H9 (cell line): ENCODE measurements at regions not wholly inside any gene's neighbourhood (a gene's known extent, or its start where the extent isn't known, plus 50 kb on each side); places are given as distances from the start of the nearest gene placed in this dataset.

Source experiments
- DNase-seq: peaks from one replicate; pipeline ENCODE4 v3.0.0-alpha.2; 2017
- H2AFZ ChIP-seq: one replicate; pipeline ENCODE4 v1.6.1; 2013; ENCODE audit warnings: mild to moderate bottlenecking, low read length, control low read depth, moderate library complexity
- H2AK5ac ChIP-seq: 2 replicates; pipeline ENCODE4 v1.6.1; 2013; ENCODE audit warnings: low read length, control low read depth, mixed read lengths; ENCODE audit not compliant: insufficient read length
- H2BK120ac ChIP-seq: one replicate; pipeline ENCODE4 v1.6.1; 2013; ENCODE audit warnings: low read depth, mild to moderate bottlenecking, low read length, control low read depth, inconsistent platforms; ENCODE audit not compliant: poor library complexity, severe bottlenecking
- H2BK12ac ChIP-seq: 2 replicates; pipeline ENCODE4 v1.6.1; 2013; ENCODE audit warnings: low read length, control low read depth, mixed read lengths, low read depth; ENCODE audit not compliant: insufficient read length
- H2BK15ac ChIP-seq: 2 replicates; pipeline ENCODE4 v1.6.1; 2013; ENCODE audit warnings: low read depth, low read length, control low read depth
- H2BK20ac ChIP-seq: one replicate; pipeline ENCODE4 v1.6.1; 2013; ENCODE audit warnings: low read depth, mild to moderate bottlenecking, low read length, control low read depth, inconsistent platforms; ENCODE audit not compliant: poor library complexity, severe bottlenecking
- H2BK5ac ChIP-seq: 2 replicates; pipeline ENCODE4 v1.6.1; 2013; ENCODE audit warnings: low read length, control low read depth, mixed read lengths; ENCODE audit not compliant: insufficient read length
- H3K14ac ChIP-seq: 2 replicates; pipeline ENCODE4 v1.6.1; 2013; ENCODE audit warnings: low read length, control low read depth; ENCODE audit not compliant: insufficient read depth
- H3K18ac ChIP-seq: 2 replicates; pipeline ENCODE4 v1.6.1; 2013; ENCODE audit warnings: low read depth, mild to moderate bottlenecking, mixed read lengths, low read length, control low read depth; ENCODE audit not compliant: insufficient read length
- H3K23ac ChIP-seq: 2 replicates; pipeline ENCODE4 v1.6.1; 2013; ENCODE audit warnings: low read length, control low read depth, mixed read lengths, low read depth; ENCODE audit not compliant: insufficient read length
- H3K23me2 ChIP-seq: 2 replicates; pipeline ENCODE4 v1.6.1; 2013; ENCODE audit warnings: low read depth, mild to moderate bottlenecking, mixed read lengths, low read length, control low read depth; ENCODE audit not compliant: insufficient read length, poor library complexity, severe bottlenecking
- H3K27ac ChIP-seq: 2 replicates; pipeline ENCODE4 v1.5.1; 2013; ENCODE audit warnings: low read length, control low read depth, mixed read lengths, low read depth; ENCODE audit not compliant: insufficient read length
- H3K27me3 ChIP-seq: 2 replicates; pipeline ENCODE4 v1.6.1; 2013; ENCODE audit warnings: low read length, control low read depth, inconsistent platforms; ENCODE audit not compliant: insufficient read depth
- H3K4ac ChIP-seq: 2 replicates; pipeline ENCODE4 v1.6.1; 2013; ENCODE audit warnings: low read depth, mild to moderate bottlenecking, control low read depth, inconsistent platforms, low read length, moderate library complexity
- H3K4me1 ChIP-seq: 2 replicates; pipeline ENCODE4 v1.6.1; 2013; ENCODE audit warnings: low read length, control low read depth, inconsistent platforms; ENCODE audit not compliant: insufficient read depth
- H3K4me2 ChIP-seq: 2 replicates; pipeline ENCODE4 v1.6.1; 2013; ENCODE audit warnings: low read length, control low read depth, mixed read lengths; ENCODE audit not compliant: insufficient read length, insufficient read depth
- H3K56ac ChIP-seq: 2 replicates; pipeline ENCODE4 v1.6.1; 2013; ENCODE audit warnings: low read depth, mild to moderate bottlenecking, mixed read lengths, low read length, control low read depth; ENCODE audit not compliant: insufficient read length
- H3K79me1 ChIP-seq: 2 replicates; pipeline ENCODE4 v1.6.1; 2013; ENCODE audit warnings: low read depth, mild to moderate bottlenecking, moderate library complexity, low read length, control low read depth, inconsistent platforms; ENCODE audit not compliant: insufficient read depth, poor library complexity, severe bottlenecking
- H3K79me2 ChIP-seq: 2 replicates; pipeline ENCODE4 v1.6.1; 2013; ENCODE audit warnings: low read length, control low read depth, inconsistent platforms; ENCODE audit not compliant: insufficient read depth
- H3K9ac ChIP-seq: 2 replicates; pipeline ENCODE4 v1.6.1; 2013; ENCODE audit warnings: low read length, control low read depth, mixed read lengths; ENCODE audit not compliant: insufficient read length; ENCODE audit errors: extremely low read depth
- H3K9me3 ChIP-seq: one replicate; pipeline ENCODE4 v1.6.1; 2013; ENCODE audit warnings: low read depth, low read length, inconsistent platforms; ENCODE audit not compliant: control insufficient read depth
- H3T11ph ChIP-seq: one replicate; pipeline ENCODE4 v1.6.1; 2013; ENCODE audit warnings: mild to moderate bottlenecking, low read length, control low read depth, inconsistent platforms
- H4K20me1 ChIP-seq: one replicate; pipeline ENCODE4 v1.6.1; 2013; ENCODE audit not compliant: control insufficient read depth, insufficient read length, insufficient read depth
- H4K5ac ChIP-seq: 2 replicates; pipeline ENCODE4 v1.6.1; 2013; ENCODE audit warnings: low read depth, mild to moderate bottlenecking, mixed read lengths, low read length, control low read depth; ENCODE audit not compliant: insufficient read length
- H4K8ac ChIP-seq: replicated peaks from 2 replicates; pipeline ENCODE4 v1.6.1; 2013; ENCODE audit warnings: low read length, control low read depth, mixed read lengths, low read depth; ENCODE audit not compliant: insufficient read length
- H4K91ac ChIP-seq: 2 replicates; pipeline ENCODE4 v1.6.1; 2013; ENCODE audit warnings: low read depth, mild to moderate bottlenecking, moderate library complexity, mixed read lengths, low read length, control low read depth; ENCODE audit not compliant: insufficient read length
- H3K27ac Mint-ChIP-seq, 3 experiments: 2 replicates in 2 of 3; 3 replicates in 1 of 3; pipeline ENCODE4 v1.8.0; 2020 to 2021; ENCODE audit warnings: mixed read lengths in 3 of 3, mild to moderate bottlenecking in 1 of 3, moderate library complexity in 1 of 3
- H3K27me3 Mint-ChIP-seq: 2 replicates; pipeline ENCODE4 v1.8.0; 2021; ENCODE audit warnings: low read depth, mild to moderate bottlenecking, moderate library complexity, mixed read lengths
- H3K36me3 Mint-ChIP-seq, 3 experiments: 2 replicates in 2 of 3; 3 replicates in 1 of 3; pipeline ENCODE4 v1.8.0; 2020 to 2021; ENCODE audit warnings: low read depth in 3 of 3, mixed read lengths in 3 of 3; ENCODE audit not compliant: insufficient read depth in 1 of 3
- H3K4me1 Mint-ChIP-seq, 2 experiments: 2 replicates each; pipeline ENCODE4 v1.8.0; 2020; ENCODE audit warnings: mixed read lengths in 2 of 2
- H3K4me3 Mint-ChIP-seq, 2 experiments: 2 replicates in 1 of 2; 3 replicates in 1 of 2; pipeline ENCODE4 v1.8.0; 2020 to 2021; ENCODE audit warnings: mild to moderate bottlenecking in 2 of 2, mixed read lengths in 2 of 2, moderate library complexity in 1 of 2
- H3K9me3 Mint-ChIP-seq, 2 experiments: 2 replicates in 1 of 2; 3 replicates in 1 of 2; pipeline ENCODE4 v1.8.0; 2020; ENCODE audit warnings: mild to moderate bottlenecking in 2 of 2, mixed read lengths in 2 of 2, moderate library complexity in 1 of 2
- CTCF ChIP-seq: fragments of 200-600 bp; sonication (generic); conservative IDR thresholded peaks from 3 replicates; pipeline ENCODE4 v1.8.0; 2021; ENCODE audit warnings: antibody characterized with exemption, mild to moderate bottlenecking
- WGBS: extraction: QIAGEN DNeasy Blood & Tissue Kit; methylation state at CpG from one replicate; pipeline ENCODE4 v1.1.7; 2013; ENCODE audit warnings: missing lambda C conversion rate, low lambda C conversion rate, mixed read lengths; ENCODE audit not compliant: insufficient read length; ENCODE audit errors: extremely low coverage; 5-methylcytosine and 5-hydroxymethylcytosine counted together

GRCh38 chr5:98454407-98454806 is 319.1 kb upstream of the RGMB start:
- Histone ChIP-seq H3K23me2 (no peaks in the 10 kb centered on the region), H4K8ac (no peak overlapping the region), H3K18ac (no peak overlapping the region), H3K4me2 (no peak overlapping the region), H3K14ac (no peak overlapping the region), H3K9ac (no peak overlapping the region), H3K23ac (no peak overlapping the region), H3K56ac (no peak overlapping the region), H3K4ac (no peak overlapping the region), H2BK20ac (no peak overlapping the region), H2AFZ (no peak overlapping the region), H3K79me2 (no peaks in the 10 kb centered on the region), H3T11ph (no peak overlapping the region), H4K91ac (no peak overlapping the region), H3K79me1 (no peaks in the 10 kb centered on the region), H3K9me3 (no peaks in the 10 kb centered on the region), H2BK5ac (no peak overlapping the region), H3K4me1 (no peaks in the 10 kb centered on the region), H4K20me1 (no peaks in the 10 kb centered on the region), H2BK12ac (no peak overlapping the region), H4K5ac (no peak overlapping the region), H3K27me3 (no peaks in the 10 kb centered on the region), H2BK15ac (no peak overlapping the region), H2AK5ac (no peak overlapping the region), H2BK120ac (no peak overlapping the region), H3K27ac (no peak overlapping the region)
- H3K36me3 Mint-ChIP-seq = no peaks in the 10 kb centered on the region
- H3K9me3 Mint-ChIP-seq = no peaks in the 10 kb centered on the region; a peak in 2 of 5 replicates
- no peaks in the 10 kb centered on the region for H3K4me1 Mint-ChIP-seq
- no peak for TF ChIP-seq CTCF
- no peak overlapping the region for H3K27ac Mint-ChIP-seq
- no peak for DNase-seq
- no peaks in the 10 kb centered on the region for H3K27me3 Mint-ChIP-seq
- no CpG with 5 or more reads among the region's 1 CpG for WGBS
- no peak overlapping the region for H3K4me3 Mint-ChIP-seq
